Ammon's horn (tissue), 1 donor: ENCODE measurements at regions not wholly inside any gene's neighbourhood (a gene's known extent, or its start where the extent isn't known, plus 50 kb on each side); places are given as distances from the start of the nearest gene placed in this dataset.

Experiments used
- DNase-seq: peaks from one replicate; pipeline ENCODE4 v3.0.0-alpha.2; 2016; ENCODE audit warnings: low spot score

GRCh38 chr9:79501546-79501945 is 70.2 kb upstream of the TLE4 start:
- DNase-seq = no peak

- no peak for DNase-seq
Observed at GRCh38 chr9:79507801-79508200, 64.0 kb upstream of the TLE4 start.

GRCh38 chr9:79512251-79512650 is 59.5 kb upstream of the TLE4 start:
- DNase-seq = no peak
